HG02973 (cell line): ENCODE measurements at regions not wholly inside any gene's neighbourhood (a gene's known extent, or its start where the extent isn't known, plus 50 kb on each side); places are given as distances from the start of the nearest gene placed in this dataset.

ENCODE experiments used
- ATAC-seq: cut with Tn5 transposase; IDR thresholded peaks from one replicate; pipeline ENCODE4 v1.9.1; 2021; ENCODE audit warnings: moderate library complexity; ENCODE audit not compliant: unreplicated experiment

DNA sequence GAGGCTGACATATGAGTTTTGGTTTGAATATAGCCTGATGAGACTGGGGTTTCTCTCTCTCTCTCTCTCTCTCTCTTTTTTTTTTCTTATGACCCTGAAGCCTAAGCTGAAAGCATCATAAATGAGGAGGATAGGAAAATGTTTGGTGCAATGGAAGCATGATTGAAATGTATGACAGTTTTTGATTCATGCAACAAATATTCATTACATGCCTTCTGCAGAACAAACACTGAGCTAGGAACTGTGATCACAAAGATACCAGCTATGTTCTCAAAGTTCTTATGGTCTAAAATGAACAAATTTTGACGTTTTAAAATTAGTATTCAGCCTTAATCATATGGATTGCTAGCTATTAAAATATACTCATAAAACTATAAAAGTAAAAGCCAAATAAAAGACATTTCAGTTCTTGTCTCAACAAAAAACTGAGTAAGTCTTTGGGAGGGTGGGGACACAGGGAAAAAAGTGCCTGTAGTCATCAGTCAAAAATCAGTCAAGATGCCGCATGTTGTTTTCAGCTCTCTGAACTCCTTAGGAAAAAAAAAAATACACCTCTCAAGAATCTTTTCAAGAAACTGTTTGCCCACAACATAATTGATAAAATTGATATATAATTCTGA lies 57.2 kb downstream of the NKX6-1 start:
- no peak for ATAC-seq

GRCh38 chr4:84439996-84440395 lies 59.1 kb downstream of the NKX6-1 start:
- no peak for ATAC-seq

DNA sequence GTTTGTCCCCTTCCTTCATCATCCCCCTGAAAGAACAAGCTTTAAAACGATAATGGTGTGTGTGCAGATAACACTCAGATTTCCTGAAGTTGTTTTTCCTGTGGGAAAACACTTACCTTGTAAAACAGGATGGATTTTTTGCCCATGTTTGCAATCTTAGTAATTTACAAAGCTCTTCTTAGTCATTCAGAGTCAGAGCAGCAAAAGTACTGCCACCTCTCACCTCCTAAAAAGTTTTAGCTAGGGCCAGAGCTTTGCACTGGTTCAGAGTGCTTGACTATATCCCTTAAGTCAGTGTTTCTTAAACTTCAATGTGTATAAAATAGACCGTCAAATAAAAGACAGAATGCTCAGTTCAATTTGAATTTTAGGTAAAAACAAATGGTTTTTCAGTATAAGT lies 62.3 kb downstream of the NKX6-1 start:
- ATAC-seq: no peak

DNA sequence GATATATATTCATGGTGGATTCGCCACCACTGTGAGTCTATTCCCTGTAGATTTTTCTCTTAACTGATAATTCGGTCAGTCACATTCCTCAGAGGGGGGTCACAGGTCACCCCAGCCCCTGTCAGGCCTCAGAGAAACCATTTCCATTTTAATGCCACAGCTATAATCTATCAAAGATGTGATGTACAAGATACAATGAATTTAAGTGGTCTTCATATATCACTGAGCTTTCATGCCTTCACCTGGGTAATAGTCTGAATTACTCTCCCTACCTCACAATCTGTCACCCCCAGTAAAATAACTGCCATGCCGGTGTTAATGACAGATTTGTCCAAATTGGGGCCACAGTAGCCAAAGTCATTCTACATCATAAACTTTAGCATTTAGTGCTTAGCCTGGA lies 64.7 kb downstream of the NKX6-1 start:
- no peak for ATAC-seq

GRCh38 chr4:84433633-84434222 lies 65.4 kb downstream of the NKX6-1 start:
- no peak for ATAC-seq

GRCh38 chr4:84432713-84433112 lies 66.4 kb downstream of the NKX6-1 start:
- ATAC-seq: no peak

GRCh38 chr4:84420608-84421007 lies 78.5 kb downstream of the NKX6-1 start:
- ATAC-seq: no peak

GRCh38 chr4:84419201-84419600 lies 79.9 kb downstream of the NKX6-1 start:
- ATAC-seq: no peak

GRCh38 chr4:84417997-84418709 lies 80.9 kb downstream of the NKX6-1 start:
- no peak for ATAC-seq

DNA sequence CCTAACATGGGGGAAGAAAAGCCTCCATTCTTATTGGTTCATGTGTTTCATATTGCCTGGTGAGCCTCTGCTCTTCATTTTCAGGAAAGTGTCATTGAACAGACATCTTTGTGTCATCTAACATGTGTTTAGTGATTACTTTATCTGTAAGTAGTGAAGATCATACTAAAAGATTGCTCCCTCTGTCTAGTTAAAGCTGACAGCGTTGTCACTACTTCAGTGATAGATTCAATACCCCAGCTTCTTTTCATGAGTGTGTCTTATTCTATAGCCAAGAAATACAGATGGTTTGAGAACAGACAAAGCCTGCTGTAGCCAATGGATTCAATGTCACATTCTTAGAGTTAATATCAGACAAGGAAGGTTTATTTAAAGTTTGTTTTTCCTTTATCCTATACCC lies 85.1 kb downstream of the NKX6-1 start:
- no peak for ATAC-seq

- ATAC-seq: no peak
Measured at GRCh38 chr4:84413480-84413879, 85.6 kb downstream of the NKX6-1 start.

DNA sequence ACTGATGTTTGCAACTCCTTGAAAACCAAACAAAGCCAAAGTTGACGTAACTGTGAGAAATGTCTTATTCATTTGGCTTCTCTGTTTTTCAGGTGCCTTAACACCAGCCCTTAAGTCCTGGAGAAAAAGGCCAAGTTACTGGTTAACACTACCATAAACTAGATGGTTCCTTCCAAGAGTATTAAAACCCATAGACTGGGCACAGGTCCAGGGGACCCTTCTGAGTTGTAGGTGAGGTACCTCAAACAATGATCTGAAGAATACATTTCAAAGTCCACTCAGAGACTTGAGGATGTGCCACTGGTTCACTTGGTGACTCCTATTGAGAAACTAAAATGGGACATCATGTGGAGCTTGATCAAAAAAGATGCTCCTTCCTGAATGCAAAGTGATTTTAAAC lies 87.0 kb downstream of the NKX6-1 start:
- ATAC-seq: no peak

DNA sequence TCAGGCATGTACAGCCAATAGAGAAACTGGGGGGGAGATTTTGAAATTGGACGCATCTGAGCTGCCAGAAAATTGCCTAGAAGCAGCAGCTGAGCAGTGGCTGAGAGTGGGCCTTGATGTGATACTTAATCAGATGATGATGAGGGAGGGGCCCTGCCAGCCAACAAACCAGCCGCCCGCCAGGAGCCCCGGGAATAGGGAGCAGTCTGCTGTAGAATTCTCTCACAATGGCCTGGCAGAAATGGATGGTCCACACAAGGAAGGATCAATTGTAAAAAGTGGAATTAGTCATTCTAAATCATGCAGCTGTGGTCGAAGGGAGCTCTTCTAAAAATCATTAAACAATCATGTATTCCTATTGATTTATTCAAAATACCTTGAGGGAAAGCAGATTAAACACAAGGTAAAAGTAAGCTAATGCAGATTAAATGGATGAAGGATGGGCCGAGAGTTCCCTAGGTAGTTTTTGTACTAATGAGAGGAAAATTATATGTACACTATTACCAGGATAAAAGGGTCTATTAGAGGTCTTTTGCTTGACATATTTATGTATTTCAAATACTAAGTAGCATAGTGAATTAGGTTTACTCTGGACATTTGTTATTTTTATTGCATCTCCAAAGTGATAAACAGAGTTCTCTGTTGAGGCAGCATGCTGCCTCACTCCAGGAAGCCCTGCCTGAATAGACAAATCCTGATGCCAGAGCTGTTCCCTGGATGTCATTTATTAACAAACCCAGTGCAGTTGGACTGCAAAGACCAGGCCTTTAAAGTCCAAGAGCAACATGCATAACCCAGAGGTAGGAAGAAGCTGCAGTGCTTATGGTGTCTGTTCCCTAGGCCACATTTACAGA lies 91.3 kb downstream of the NKX6-1 start:
- no peak for ATAC-seq

DNA sequence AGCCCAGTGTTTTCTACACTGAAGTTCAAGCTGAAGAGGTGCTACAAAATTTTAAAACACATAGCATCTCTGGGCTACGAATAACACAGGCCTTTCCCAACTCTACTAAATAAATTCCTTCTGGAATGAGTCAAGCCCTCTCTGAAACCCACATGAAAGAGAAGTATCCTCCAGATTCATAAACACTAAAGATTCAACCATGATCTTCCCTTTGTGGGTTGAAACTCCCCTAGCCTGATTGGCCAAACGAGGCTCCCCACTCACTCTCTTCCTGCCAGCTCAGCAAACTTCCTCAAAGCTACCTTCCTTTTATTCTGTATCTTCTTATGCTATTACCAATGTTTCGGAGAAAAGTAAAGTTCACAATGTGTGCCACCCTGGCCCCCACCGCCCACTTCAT lies 95.4 kb downstream of the NKX6-1 start:
- no peak for ATAC-seq

GRCh38 chr4:84401701-84402306 lies 97.3 kb downstream of the NKX6-1 start:
- no peak for ATAC-seq

DNA sequence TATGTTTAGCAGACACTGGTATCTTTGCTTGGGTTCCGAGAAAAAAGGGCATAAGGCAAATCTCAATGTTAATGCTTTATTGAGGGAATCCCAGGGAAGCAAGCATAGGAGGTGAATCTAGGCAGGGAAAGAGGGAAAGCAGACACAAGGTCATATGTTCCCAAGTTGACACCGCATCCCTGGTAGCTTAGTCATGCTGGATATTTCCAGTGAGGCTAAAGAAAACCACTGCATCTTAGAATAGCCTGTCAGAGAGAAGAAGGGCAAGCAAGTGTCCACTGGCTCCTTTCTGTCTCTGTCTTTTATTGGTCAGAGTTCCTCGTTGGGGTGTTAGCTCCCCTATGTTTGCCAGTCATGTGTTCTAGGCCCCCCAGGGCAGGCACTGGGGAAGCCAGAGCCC lies 104.7 kb downstream of the NKX6-1 start:
- no peak for ATAC-seq

DNA sequence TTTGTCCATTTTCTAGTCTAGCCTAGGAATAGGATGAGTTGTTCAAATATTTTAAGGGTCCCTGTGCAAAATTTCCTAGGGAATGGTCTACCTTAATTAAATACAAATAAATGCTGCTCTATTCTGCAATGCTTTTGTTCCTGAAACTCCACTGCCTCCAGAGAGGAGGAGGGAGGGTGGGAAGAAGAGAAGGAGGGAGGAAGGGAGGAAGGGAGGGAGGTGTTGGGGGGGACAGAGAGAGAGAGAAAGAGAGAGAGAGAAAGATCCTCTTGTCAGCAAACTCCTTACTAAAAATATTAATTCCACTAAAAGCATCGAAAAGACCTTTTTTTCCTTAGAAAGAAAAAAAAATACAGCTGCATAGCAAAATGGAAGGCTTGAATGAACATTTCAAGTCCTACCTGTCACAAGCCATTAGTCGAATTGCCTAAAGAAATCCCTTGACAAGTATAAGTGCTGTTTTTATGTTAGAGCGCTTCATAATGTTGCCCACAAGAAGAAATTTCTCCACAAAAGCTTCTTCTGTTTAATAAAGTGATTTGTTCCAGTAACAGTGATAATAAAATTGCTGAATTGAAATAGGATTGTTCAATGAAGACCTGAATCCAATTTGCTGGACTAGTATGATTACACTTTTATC lies 106.0 kb downstream of the NKX6-1 start:
- ATAC-seq: no peak

DNA sequence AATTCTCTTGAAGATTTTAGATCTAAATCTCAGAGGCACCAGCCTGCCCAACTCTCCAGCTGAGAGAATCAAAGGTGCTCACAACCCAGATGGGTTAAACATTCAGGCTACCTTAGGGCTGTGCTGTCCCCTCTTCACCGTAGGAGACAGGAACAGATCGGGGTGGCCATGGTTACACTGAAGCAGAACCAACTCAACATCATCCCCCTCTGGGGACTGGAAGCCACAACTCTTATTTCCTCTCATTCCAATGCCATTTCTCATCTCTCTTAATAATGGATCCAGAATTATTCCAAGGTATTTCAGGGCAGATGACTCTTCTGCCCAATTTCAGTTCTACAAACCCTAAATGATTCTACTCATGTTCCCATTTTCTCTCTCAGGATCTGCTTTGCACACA lies 109.7 kb downstream of the NKX6-1 start:
- no peak for ATAC-seq

- ATAC-seq: no peak
Measured at GRCh38 chr4:84385203-84385602, 113.9 kb downstream of the NKX6-1 start.

- ATAC-seq: no peak
Measured at GRCh38 chr4:84384801-84385200, 114.3 kb downstream of the NKX6-1 start.

DNA sequence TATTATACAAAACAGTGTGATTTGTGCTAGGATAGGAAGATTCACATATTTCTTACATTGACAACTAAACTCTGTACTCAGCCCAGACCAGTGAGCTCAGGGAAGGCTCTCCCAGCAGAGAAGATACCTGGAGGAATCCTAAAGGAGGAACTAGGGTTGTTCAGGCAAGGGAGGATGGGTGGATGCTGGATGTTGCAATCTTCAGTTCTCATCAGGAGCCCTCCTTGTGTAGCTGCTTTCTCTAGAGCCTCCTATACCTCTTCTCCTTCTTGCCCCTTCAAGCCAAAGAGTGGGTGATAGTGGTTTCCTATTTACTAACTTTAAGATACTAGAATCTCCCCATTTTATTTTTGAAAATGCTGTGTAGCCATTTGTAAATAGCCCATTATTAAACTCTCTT lies 117.3 kb downstream of the NKX6-1 start:
- no peak for ATAC-seq
